HCT116 (cell line): ENCODE measurements at regions not wholly inside any gene's neighbourhood (a gene's known extent, or its start where the extent isn't known, plus 50 kb on each side); places are given as distances from the start of the nearest gene placed in this dataset.

Experiments used
- ATAC-seq: fragments of 200-7000 bp; cut with Tn5 transposase; 2 replicates; pipeline ENCODE4 v1.9.1; 2020; ENCODE audit warnings: mild to moderate bottlenecking, moderate library complexity
- BruUV-seq: library from RNA; stranded (reverse); fragments of 400-500 nt; replicated peaks from 2 replicates; lab custom pipeline; 2021; lab: Mats Ljungman, UMichigan
- CTCF ChIA-PET: fragments of 300-600 bp; sonication (Branson Sonifier 250); formaldehyde crosslinking; loops from one replicate; lab custom pipeline; 2021; ENCODE audit warnings: antibody characterized with exemption; lab: Charles Lee
- POLR2A ChIA-PET: fragments of 300-600, 350-600 bp; sonication (Branson Sonifier 250); formaldehyde crosslinking; loops from one replicate; lab custom pipeline; 2021; ENCODE audit warnings: antibody characterized with exemption; lab: Charles Lee
- RAD21 ChIA-PET, 2 experiments: fragments of 300-600 bp; sonication (Branson Sonifier 250); formaldehyde crosslinking; loops; one replicate each; lab custom pipeline; 2023; ENCODE audit warnings: low total read pairs in 2 of 2; ENCODE audit not compliant: uncharacterized antibody in 2 of 2, unreplicated experiment in 2 of 2, low non-redundant PET in 1 of 2; lab: Charles Lee
- DNase-seq: peaks from one replicate; pipeline ENCODE4 v3.0.0-alpha.2; 2010; ENCODE audit warnings: low read depth, low spot score
- H2AFZ ChIP-seq: fragments of 200-600 bp; shearing (Covaris generic), sonication (generic); 2 replicates; pipeline ENCODE4 v1.6.1; 2017; ENCODE audit warnings: low read depth, mixed run types, mixed read lengths, antibody characterized with exemption, low read length; ENCODE audit not compliant: poor library complexity, severe bottlenecking
- H3K27ac ChIP-seq: 2 replicates; pipeline ENCODE4 v1.5.1; 2012; ENCODE audit warnings: low read depth, low read length
- H3K27me3 ChIP-seq: fragments of 200-600 bp; sonication (generic); 2 replicates; pipeline ENCODE4 v1.6.1; 2016; ENCODE audit warnings: mixed run types, low read length, mixed read lengths; ENCODE audit not compliant: insufficient read depth
- H3K36me3 ChIP-seq, 2 experiments: fragments of 200-500 bp in 1 of 2; fragments of 200-600 bp in 1 of 2; sonication (Bioruptor generic) in 1 of 2; sonication (generic) in 1 of 2; 2 replicates each; pipeline versions ENCODE4 v1.5.1 to v1.6.1; 2014 to 2016; ENCODE audit warnings: low read length in 2 of 2, inconsistent platforms in 1 of 2, mixed read lengths in 1 of 2, mixed run types in 1 of 2; ENCODE audit not compliant: insufficient read depth in 2 of 2, control insufficient read depth in 1 of 2
- H3K4me1 ChIP-seq, 2 experiments: fragments of 200-600 bp in 1 of 2; sonication (generic) in 1 of 2; 2 replicates each; pipeline versions ENCODE4 v1.5.1 to v1.6.1; 2012 to 2017; ENCODE audit warnings: low read length in 2 of 2, inconsistent platforms in 1 of 2, mild to moderate bottlenecking in 1 of 2, mixed read lengths in 1 of 2, mixed run types in 1 of 2, moderate library complexity in 1 of 2; ENCODE audit not compliant: insufficient read depth in 2 of 2, control insufficient read depth in 1 of 2
- H3K4me2 ChIP-seq: fragments of 200-600 bp; sonication (generic); 2 replicates; pipeline ENCODE4 v1.6.1; 2017; ENCODE audit warnings: mixed run types, low read length, mixed read lengths
- H3K4me3 ChIP-seq, 2 experiments: fragments of 200-600 bp in 1 of 2; sonication (generic) in 1 of 2; replicated peaks in 1 of 2; 2 replicates each; pipeline ENCODE4 v1.5.1; 2011 to 2016; ENCODE audit warnings: low read length in 2 of 2, control low read depth in 1 of 2, low read depth in 1 of 2, mild to moderate bottlenecking in 1 of 2, mixed read lengths in 1 of 2, mixed run types in 1 of 2
- H3K79me2 ChIP-seq: fragments of 200-600 bp; sonication (generic); 2 replicates; pipeline ENCODE4 v1.6.1; 2017; ENCODE audit warnings: mild to moderate bottlenecking, mixed run types, low read length, moderate library complexity, mixed read lengths; ENCODE audit not compliant: insufficient read depth
- H3K9ac ChIP-seq: fragments of 200-600 bp; sonication (generic); 2 replicates; pipeline ENCODE4 v1.6.1; 2016; ENCODE audit warnings: low read length, mixed read lengths
- H3K9me2 ChIP-seq: fragments of 200-600 bp; sonication (generic), shearing (Covaris generic); 2 replicates; pipeline ENCODE4 v1.6.1; 2017; ENCODE audit warnings: mixed run types, mild to moderate bottlenecking, moderate library complexity; ENCODE audit not compliant: insufficient read depth
- H3K9me3 ChIP-seq, 2 experiments: fragments of 200-500 bp in 1 of 2; fragments of 200-600 bp in 1 of 2; sonication (Bioruptor generic) in 1 of 2; sonication (generic) in 1 of 2; 2 replicates each; pipeline ENCODE4 v1.6.1; 2014 to 2017; ENCODE audit warnings: low read length in 2 of 2, mixed read lengths in 2 of 2, inconsistent platforms in 1 of 2, low read depth in 1 of 2, mild to moderate bottlenecking in 1 of 2, mixed run types in 1 of 2, moderate library complexity in 1 of 2; ENCODE audit not compliant: control insufficient read depth in 1 of 2, insufficient read depth in 1 of 2
- H4K20me1 ChIP-seq: fragments of 200-600 bp; sonication (generic), shearing (Covaris generic); 2 replicates; pipeline ENCODE4 v1.6.1; 2017; ENCODE audit warnings: mixed run types, mild to moderate bottlenecking, moderate library complexity; ENCODE audit not compliant: insufficient read depth
- CEBPB ChIP-seq: IDR thresholded peaks from 2 replicates; pipeline ENCODE4 v1.6.1; 2012; ENCODE audit warnings: low read depth
- EGR1 ChIP-seq: IDR thresholded peaks from 2 replicates; pipeline ENCODE4 v1.6.1; 2012; ENCODE audit warnings: low read depth
- ELF1 ChIP-seq: IDR thresholded peaks from 2 replicates; pipeline ENCODE4 v1.6.1; 2012; ENCODE audit warnings: low read depth, borderline replicate concordance
- MAX ChIP-seq: IDR thresholded peaks from 2 replicates; pipeline ENCODE4 v1.6.1; 2012
- POLR2A ChIP-seq: IDR thresholded peaks from 2 replicates; pipeline ENCODE4 v1.7.0; 2011; ENCODE audit warnings: borderline replicate concordance; ENCODE audit not compliant: insufficient read depth, insufficient read length; ENCODE audit errors: extremely low read depth
- POLR2AphosphoS5 ChIP-seq: IDR thresholded peaks from 2 replicates; pipeline ENCODE4 v1.6.1; 2011; ENCODE audit warnings: mild to moderate bottlenecking, low read depth, low read length, moderate library complexity
- RAD21 ChIP-seq: IDR thresholded peaks from 2 replicates; pipeline ENCODE4 v1.6.1; 2012; ENCODE audit warnings: low read depth, mild to moderate bottlenecking
- REST ChIP-seq: IDR thresholded peaks from 2 replicates; pipeline ENCODE4 v1.6.1; 2012; ENCODE audit warnings: low read depth
- SIN3A ChIP-seq: IDR thresholded peaks from 2 replicates; pipeline ENCODE4 v1.6.1; 2012; ENCODE audit warnings: low read depth
- SP1 ChIP-seq: IDR thresholded peaks from 2 replicates; pipeline ENCODE4 v1.6.1; 2012; ENCODE audit warnings: low read depth
- SRF ChIP-seq: IDR thresholded peaks from 2 replicates; pipeline ENCODE4 v1.6.1; 2012; ENCODE audit warnings: low read depth
- TCF7L2 ChIP-seq: IDR thresholded peaks from 2 replicates; pipeline ENCODE4 v1.7.0; 2011; ENCODE audit warnings: borderline replicate concordance, inconsistent platforms; ENCODE audit not compliant: insufficient read depth, insufficient read length; ENCODE audit errors: extremely low read depth
- YY1 ChIP-seq: IDR thresholded peaks from 2 replicates; pipeline ENCODE4 v1.6.1; 2011; ENCODE audit warnings: low read length, low read depth, moderate library complexity, mild to moderate bottlenecking; ENCODE audit not compliant: insufficient replicate concordance; ENCODE audit errors: extremely low read depth
- ZFX ChIP-seq: fragments of 450-650 bp; IDR thresholded peaks from 2 replicates; pipeline ENCODE4 v1.6.1; 2017
- ZNF274 ChIP-seq: fragments of 200-500 bp; sonication (Bioruptor generic); IDR thresholded peaks from 2 replicates; pipeline ENCODE4 v1.6.1; 2014; ENCODE audit warnings: mild to moderate bottlenecking, low read depth, low read length, inconsistent platforms
- intact Hi-C: fragments of 100-400 bp; cut with micrococcal nuclease; formaldehyde crosslinking; loops from 2 replicates; pipeline ENCODE4 v1.10.0; 2022
- TF ChIP-seq, protein P1 (sequence below), 3 experiments: fragments of 200-600 bp in 1 of 3; sonication (generic) in 1 of 3; IDR thresholded peaks in 2 of 3; conservative IDR thresholded peaks in 1 of 3; 2 replicates each; pipeline ENCODE4 v1.5.1; 2012 to 2017; ENCODE audit warnings: low read depth in 2 of 3, low read length in 2 of 3, antibody characterized with exemption in 1 of 3, borderline replicate concordance in 1 of 3, control low read depth in 1 of 3, mild to moderate bottlenecking in 1 of 3, mixed read lengths in 1 of 3, mixed run types in 1 of 3, moderate library complexity in 1 of 3; ENCODE audit not compliant: insufficient read depth in 1 of 3

DNA sequence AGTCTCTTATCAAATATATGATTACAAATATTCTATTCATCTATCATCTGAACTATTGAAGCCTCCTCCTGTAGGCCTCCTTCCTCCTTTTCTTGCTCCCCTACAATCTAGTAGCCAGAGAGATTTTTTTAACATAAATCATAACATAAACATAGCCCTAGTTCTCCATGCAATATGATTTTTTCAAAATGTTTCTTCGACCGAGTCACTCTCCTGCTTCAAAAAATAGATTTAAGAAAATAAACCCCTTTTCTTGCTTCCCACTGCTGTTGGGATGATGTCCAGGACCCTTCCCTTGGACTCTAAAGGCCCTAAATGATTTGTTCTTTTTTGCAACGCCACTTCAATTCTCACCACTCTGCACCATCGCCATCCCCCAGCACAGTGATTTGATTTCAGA is 319.7 kb upstream of the TSHZ3 start:
- no peak overlapping the region for H3K27ac ChIP-seq
- H2AFZ ChIP-seq = no peak overlapping the region
- no peak overlapping the region for H3K4me3 ChIP-seq
- DNase-seq (no peak), ATAC-seq (no peak)
- no peaks in the 10 kb centered on the region for H3K4me1 ChIP-seq
- CTCF ChIA-PET = no interaction called here
- no peaks in the 10 kb centered on the region for H4K20me1 ChIP-seq
- no peaks in the 10 kb centered on the region for H3K79me2 ChIP-seq
- TF ChIP-seq ZNF274 (no peak), TCF7L2 (no peak), CEBPB (no peak), POLR2A (no peak), SIN3A (no peak), REST (no peak), SP1 (no peak), YY1 (no peak), EGR1 (no peak), RAD21 (no peak), ELF1 (no peak), SRF (no peak), ZFX (no peak), MAX (no peak), POLR2AphosphoS5 (no peak)
- TF ChIP-seq, protein P1, sequence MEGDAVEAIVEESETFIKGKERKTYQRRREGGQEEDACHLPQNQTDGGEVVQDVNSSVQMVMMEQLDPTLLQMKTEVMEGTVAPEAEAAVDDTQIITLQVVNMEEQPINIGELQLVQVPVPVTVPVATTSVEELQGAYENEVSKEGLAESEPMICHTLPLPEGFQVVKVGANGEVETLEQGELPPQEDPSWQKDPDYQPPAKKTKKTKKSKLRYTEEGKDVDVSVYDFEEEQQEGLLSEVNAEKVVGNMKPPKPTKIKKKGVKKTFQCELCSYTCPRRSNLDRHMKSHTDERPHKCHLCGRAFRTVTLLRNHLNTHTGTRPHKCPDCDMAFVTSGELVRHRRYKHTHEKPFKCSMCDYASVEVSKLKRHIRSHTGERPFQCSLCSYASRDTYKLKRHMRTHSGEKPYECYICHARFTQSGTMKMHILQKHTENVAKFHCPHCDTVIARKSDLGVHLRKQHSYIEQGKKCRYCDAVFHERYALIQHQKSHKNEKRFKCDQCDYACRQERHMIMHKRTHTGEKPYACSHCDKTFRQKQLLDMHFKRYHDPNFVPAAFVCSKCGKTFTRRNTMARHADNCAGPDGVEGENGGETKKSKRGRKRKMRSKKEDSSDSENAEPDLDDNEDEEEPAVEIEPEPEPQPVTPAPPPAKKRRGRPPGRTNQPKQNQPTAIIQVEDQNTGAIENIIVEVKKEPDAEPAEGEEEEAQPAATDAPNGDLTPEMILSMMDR (IDR thresholded peaks at IDR 0.05 in 2 of 3, conservative IDR thresholded peaks at IDR 0.05 in 1 of 3; ENCODE audit: borderline replicate concordance in 1 of 3, insufficient read depth in 1 of 3, low read depth in 2 of 3, low read length in 2 of 3) = no peak
- no peaks in the 10 kb centered on the region for H3K27me3 ChIP-seq
- H3K4me2 ChIP-seq = no peak overlapping the region
- intact Hi-C loops = no loop called here
- no peaks in the 10 kb centered on the region for H3K9me2 ChIP-seq
- H3K9ac ChIP-seq = no peak overlapping the region
- BruUV-seq = no TSS peak
- no peaks in the 10 kb centered on the region for H3K36me3 ChIP-seq
- POLR2A ChIA-PET = no interaction called here
- peaks cover 5 to 22% of the 10 kb centered on the region in 2 experiments; a peak in 2 of 4 replicates for H3K9me3 ChIP-seq
- RAD21 ChIA-PET = no interaction called here
